K562 (cell line): ENCODE measurements at regions not wholly inside any gene's neighbourhood (a gene's known extent, or its start where the extent isn't known, plus 50 kb on each side); places are given as distances from the start of the nearest gene placed in this dataset.
A peak's percentile ranks its signal among the peaks of the same experiment; 100 is the strongest.

Experiments
- CBX3 ChIP-seq, 2 experiments: IDR thresholded peaks; 1 replicate in 1 of 2; 2 replicates in 1 of 2; pipeline ENCODE4 v1.6.1; 2012; ENCODE audit warnings: inconsistent platforms in 2 of 2, low read length in 2 of 2, borderline replicate concordance in 1 of 2, control low read depth in 1 of 2
- GTF2A2 ChIP-seq: IDR thresholded peaks from 2 replicates; pipeline ENCODE4 v1.6.1; 2016; ENCODE audit warnings: mild to moderate bottlenecking, missing genetic modification characterization, missing compliant biosample characterization
- HMG20A ChIP-seq: fragments of 450-650 bp; formaldehyde crosslinking; conservative IDR thresholded peaks from 2 replicates; pipeline ENCODE4 v1.4.0; 2020; ENCODE audit warnings: mild to moderate bottlenecking, mixed read lengths
- NR2C2 ChIP-seq, 2 experiments: fragments of 200-800 bp in 1 of 2; sonication (Bioruptor generic) in 1 of 2; sonication (generic) in 1 of 2; formaldehyde crosslinking in 1 of 2; IDR thresholded peaks; 2 replicates each; pipeline versions ENCODE4 v1.6.1 to v1.8.0; 2016 to 2022; ENCODE audit warnings: mild to moderate bottlenecking in 1 of 2, missing compliant biosample characterization in 1 of 2, missing genetic modification characterization in 1 of 2, missing genetic modification reagents in 1 of 2
- POLR2G ChIP-seq: fragments of 200-400 bp; formaldehyde crosslinking; IDR thresholded peaks from 2 replicates; pipeline ENCODE4 v1.6.1; 2017; ENCODE audit warnings: low read depth, mild to moderate bottlenecking, antibody characterized with exemption, low read length, moderate library complexity
- RAD51 ChIP-seq: fragments of 450-650 bp; IDR thresholded peaks from 2 replicates; pipeline ENCODE4 v1.7.1; 2016; ENCODE audit warnings: low read depth, mild to moderate bottlenecking, borderline replicate concordance
- RB1 ChIP-seq: fragments of 450-650 bp; IDR thresholded peaks from 2 replicates; pipeline ENCODE4 v1.6.1; 2017; ENCODE audit warnings: low read depth, mild to moderate bottlenecking
- STAT5B ChIP-seq: fragments of 250-450 bp; sonication (Bioruptor Pico); IDR thresholded peaks from 2 replicates; pipeline ENCODE4 v1.8.0; 2021; ENCODE audit warnings: mild to moderate bottlenecking, inconsistent platforms
- ZNF124 ChIP-seq: sonication (generic); formaldehyde crosslinking; IDR thresholded peaks from 2 replicates; pipeline ENCODE4 v1.8.1; 2022; ENCODE audit warnings: missing genetic modification reagents
- ZNF140 ChIP-seq: fragments of 250-450 bp; sonication (Bioruptor Pico); IDR thresholded peaks from 2 replicates; pipeline ENCODE4 v1.8.0; 2021; ENCODE audit warnings: moderate library complexity, mild to moderate bottlenecking, inconsistent platforms
- TF ChIP-seq, protein P1 (sequence below): fragments of 200-800 bp; sonication (Bioruptor generic); IDR thresholded peaks from 2 replicates; pipeline ENCODE4 v1.6.1; 2017; ENCODE audit warnings: missing genetic modification characterization, missing compliant biosample characterization
- TF ChIP-seq, protein P2 (sequence below): sonication (generic); formaldehyde crosslinking; IDR thresholded peaks from 2 replicates; pipeline ENCODE4 v1.5.0; 2020; ENCODE audit warnings: missing genetic modification reagents
- TF ChIP-seq, protein P3 (sequence below): fragments of 250-450 bp; sonication (Bioruptor Pico); IDR thresholded peaks from 2 replicates; pipeline ENCODE4 v1.4.0; 2020; ENCODE audit warnings: borderline replicate concordance
- TF ChIP-seq, protein P4 (sequence below), 2 experiments: IDR thresholded peaks; 2 replicates each; pipeline ENCODE4 v1.6.1; 2011; ENCODE audit warnings: borderline replicate concordance in 1 of 2, control low read depth in 1 of 2, low read depth in 1 of 2, low read length in 1 of 2, mild to moderate bottlenecking in 1 of 2, mixed read lengths in 1 of 2, moderate library complexity in 1 of 2; ENCODE audit not compliant: insufficient read depth in 1 of 2, insufficient read length in 1 of 2, poor library complexity in 1 of 2, severe bottlenecking in 1 of 2; ENCODE audit errors: extremely low read depth in 1 of 2

DNA sequence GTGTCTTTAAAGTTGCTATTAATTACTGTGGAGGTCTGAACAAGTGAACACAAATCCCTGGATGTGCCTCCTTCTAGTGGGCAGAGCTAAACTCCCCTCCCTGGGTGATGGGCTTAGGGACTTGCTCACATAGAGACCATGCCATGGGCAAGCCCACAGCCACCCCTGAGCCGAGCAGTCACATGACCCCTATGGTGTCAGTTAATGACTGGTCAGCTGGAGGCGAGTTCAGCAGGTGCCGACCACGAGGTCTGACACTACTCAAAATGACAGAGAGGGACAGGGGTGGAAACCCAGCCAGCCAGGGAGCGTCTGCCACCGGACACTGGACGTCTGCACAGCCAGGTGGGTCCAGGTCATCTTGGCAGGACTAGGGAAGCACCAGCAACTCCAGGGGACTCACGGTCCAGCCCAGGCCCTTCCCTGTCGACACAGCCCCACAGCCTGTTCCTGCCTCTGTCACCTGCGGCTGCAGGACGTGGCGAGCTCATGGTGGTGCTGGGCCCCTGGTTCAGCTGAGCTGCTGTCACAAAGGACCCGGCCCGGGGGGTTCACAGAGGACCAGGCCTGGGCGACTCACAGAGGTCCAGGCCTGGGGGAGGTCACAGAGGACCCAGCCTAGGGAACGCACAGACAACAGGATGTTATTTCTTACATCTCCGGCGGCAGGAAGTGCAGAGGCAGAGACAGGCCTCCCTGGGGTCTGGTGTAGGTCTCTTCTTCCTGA lies 135.0 kb downstream of the BRD1 start (continued):
- TF ChIP-seq POLR2G (no peak), GTF2A2 (tag) (no peak), RB1 (no peak), ZNF124 (CRISPR knock-in tag) (no peak), HMG20A (CRISPR knock-in tag) (no peak), STAT5B (CRISPR knock-in tag) (no peak), NR2C2 (CRISPR knock-in tag; IDR thresholded peaks at IDR 0.05) (no peak), NR2C2 (tag; IDR thresholded peaks at IDR 0.05) (no peak), ZNF140 (CRISPR knock-in tag) (no peak), CBX3 (IDR thresholded peaks at IDR 0.05; ENCODE audit: borderline replicate concordance in 1 of 2, low read length in 2 of 2) (no peak), RAD51 (peak; percentile 40; the same call in 1 of the 2 replicates)
- TF ChIP-seq, protein P1, sequence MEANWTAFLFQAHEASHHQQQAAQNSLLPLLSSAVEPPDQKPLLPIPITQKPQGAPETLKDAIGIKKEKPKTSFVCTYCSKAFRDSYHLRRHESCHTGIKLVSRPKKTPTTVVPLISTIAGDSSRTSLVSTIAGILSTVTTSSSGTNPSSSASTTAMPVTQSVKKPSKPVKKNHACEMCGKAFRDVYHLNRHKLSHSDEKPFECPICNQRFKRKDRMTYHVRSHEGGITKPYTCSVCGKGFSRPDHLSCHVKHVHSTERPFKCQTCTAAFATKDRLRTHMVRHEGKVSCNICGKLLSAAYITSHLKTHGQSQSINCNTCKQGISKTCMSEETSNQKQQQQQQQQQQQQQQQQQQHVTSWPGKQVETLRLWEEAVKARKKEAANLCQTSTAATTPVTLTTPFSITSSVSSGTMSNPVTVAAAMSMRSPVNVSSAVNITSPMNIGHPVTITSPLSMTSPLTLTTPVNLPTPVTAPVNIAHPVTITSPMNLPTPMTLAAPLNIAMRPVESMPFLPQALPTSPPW (CRISPR knock-in tag) = no peak
- TF ChIP-seq, protein P2, sequence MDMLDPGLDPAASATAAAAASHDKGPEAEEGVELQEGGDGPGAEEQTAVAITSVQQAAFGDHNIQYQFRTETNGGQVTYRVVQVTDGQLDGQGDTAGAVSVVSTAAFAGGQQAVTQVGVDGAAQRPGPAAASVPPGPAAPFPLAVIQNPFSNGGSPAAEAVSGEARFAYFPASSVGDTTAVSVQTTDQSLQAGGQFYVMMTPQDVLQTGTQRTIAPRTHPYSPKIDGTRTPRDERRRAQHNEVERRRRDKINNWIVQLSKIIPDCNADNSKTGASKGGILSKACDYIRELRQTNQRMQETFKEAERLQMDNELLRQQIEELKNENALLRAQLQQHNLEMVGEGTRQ (CRISPR knock-in tag) = peak; percentile 56
- TF ChIP-seq, protein P3, sequence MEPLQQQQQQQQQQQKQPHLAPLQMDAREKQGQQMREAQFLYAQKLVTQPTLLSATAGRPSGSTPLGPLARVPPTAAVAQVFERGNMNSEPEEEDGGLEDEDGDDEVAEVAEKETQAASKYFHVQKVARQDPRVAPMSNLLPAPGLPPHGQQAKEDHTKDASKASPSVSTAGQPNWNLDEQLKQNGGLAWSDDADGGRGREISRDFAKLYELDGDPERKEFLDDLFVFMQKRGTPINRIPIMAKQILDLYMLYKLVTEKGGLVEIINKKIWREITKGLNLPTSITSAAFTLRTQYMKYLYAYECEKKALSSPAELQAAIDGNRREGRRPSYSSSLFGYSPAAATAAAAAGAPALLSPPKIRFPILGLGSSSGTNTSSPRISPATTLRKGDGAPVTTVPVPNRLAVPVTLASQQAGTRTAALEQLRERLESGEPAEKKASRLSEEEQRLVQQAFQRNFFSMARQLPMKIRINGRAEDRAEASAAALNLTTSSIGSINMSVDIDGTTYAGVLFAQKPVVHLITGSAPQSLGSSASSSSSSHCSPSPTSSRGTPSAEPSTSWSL (CRISPR knock-in tag) = no peak
- TF ChIP-seq, protein P4, sequence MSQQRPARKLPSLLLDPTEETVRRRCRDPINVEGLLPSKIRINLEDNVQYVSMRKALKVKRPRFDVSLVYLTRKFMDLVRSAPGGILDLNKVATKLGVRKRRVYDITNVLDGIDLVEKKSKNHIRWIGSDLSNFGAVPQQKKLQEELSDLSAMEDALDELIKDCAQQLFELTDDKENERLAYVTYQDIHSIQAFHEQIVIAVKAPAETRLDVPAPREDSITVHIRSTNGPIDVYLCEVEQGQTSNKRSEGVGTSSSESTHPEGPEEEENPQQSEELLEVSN (IDR thresholded peaks at IDR 0.05; ENCODE audit: borderline replicate concordance in 1 of 2, extremely low read depth in 1 of 2, insufficient read depth in 1 of 2, insufficient read length in 1 of 2, low read depth in 1 of 2, low read length in 1 of 2, poor library complexity in 1 of 2, severe bottlenecking in 1 of 2) = peak in 1 of 2 experiments; percentile 34
